Thyroid gland (tissue), 4 donors: ENCODE measurements at regions not wholly inside any gene's neighbourhood (a gene's known extent, or its start where the extent isn't known, plus 50 kb on each side); places are given as distances from the start of the nearest gene placed in this dataset.

Experiments used
- POLR2A ChIP-seq, 2 donors: fragments of 450-650 bp; IDR thresholded peaks; one replicate each; pipeline ENCODE4 v1.6.1; 2017; ENCODE audit warnings: antibody characterized with exemption in 2 of 2, mild to moderate bottlenecking in 2 of 2, moderate library complexity in 1 of 2
- TF ChIP-seq, protein P1 (sequence below), 6 experiments: fragments of 200-600 bp in 3 of 6; fragments of 450-650 bp in 3 of 6; sonication (generic) in 3 of 6; IDR thresholded peaks; one replicate each; pipeline ENCODE4 v1.5.1; 2016 to 2019; ENCODE audit warnings: antibody characterized with exemption in 6 of 6, mild to moderate bottlenecking in 2 of 6, inconsistent platforms in 1 of 6, moderate library complexity in 1 of 6

- TF ChIP-seq, protein P1, sequence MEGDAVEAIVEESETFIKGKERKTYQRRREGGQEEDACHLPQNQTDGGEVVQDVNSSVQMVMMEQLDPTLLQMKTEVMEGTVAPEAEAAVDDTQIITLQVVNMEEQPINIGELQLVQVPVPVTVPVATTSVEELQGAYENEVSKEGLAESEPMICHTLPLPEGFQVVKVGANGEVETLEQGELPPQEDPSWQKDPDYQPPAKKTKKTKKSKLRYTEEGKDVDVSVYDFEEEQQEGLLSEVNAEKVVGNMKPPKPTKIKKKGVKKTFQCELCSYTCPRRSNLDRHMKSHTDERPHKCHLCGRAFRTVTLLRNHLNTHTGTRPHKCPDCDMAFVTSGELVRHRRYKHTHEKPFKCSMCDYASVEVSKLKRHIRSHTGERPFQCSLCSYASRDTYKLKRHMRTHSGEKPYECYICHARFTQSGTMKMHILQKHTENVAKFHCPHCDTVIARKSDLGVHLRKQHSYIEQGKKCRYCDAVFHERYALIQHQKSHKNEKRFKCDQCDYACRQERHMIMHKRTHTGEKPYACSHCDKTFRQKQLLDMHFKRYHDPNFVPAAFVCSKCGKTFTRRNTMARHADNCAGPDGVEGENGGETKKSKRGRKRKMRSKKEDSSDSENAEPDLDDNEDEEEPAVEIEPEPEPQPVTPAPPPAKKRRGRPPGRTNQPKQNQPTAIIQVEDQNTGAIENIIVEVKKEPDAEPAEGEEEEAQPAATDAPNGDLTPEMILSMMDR (IDR thresholded peaks at IDR 0.05), result no peak
- no peak for TF ChIP-seq POLR2A (IDR thresholded peaks at IDR 0.05)
Observed at GRCh38 chr13:61148691-61149315, 266.8 kb downstream of the PCDH20 start.
